DLD1 (cell line): ENCODE measurements at regions not wholly inside any gene's neighbourhood (a gene's known extent, or its start where the extent isn't known, plus 50 kb on each side); places are given as distances from the start of the nearest gene placed in this dataset.

Experiments
- in situ Hi-C: cut with HindIII; loops from 2 replicates; pipeline ENCODE4 v1.10.0; 2017; ENCODE audit warnings: low sequenced_read_pairs

GRCh38 chr15:29461877-29462276 is 192.3 kb upstream of the NSMCE3 start:
- in situ Hi-C loops = no loop called here

GRCh38 chr15:29458361-29458760 is 188.7 kb upstream of the NSMCE3 start:
- in situ Hi-C loops = no loop called here

- in situ Hi-C loops = no loop called here
Measured at GRCh38 chr15:29457729-29458128, 188.1 kb upstream of the NSMCE3 start.

GRCh38 chr15:29456964-29457363 is 187.3 kb upstream of the NSMCE3 start:
- in situ Hi-C loops = no loop called here

GRCh38 chr15:29456255-29456654 is 186.6 kb upstream of the NSMCE3 start:
- in situ Hi-C loops = no loop called here

- in situ Hi-C loops = no loop called here
Measured at GRCh38 chr15:29455530-29455929, 185.9 kb upstream of the NSMCE3 start.

- in situ Hi-C loops = no loop called here
Measured at GRCh38 chr15:29455055-29455454, 185.4 kb upstream of the NSMCE3 start.

- in situ Hi-C loops = no loop called here
Measured at GRCh38 chr15:29454506-29454905, 184.9 kb upstream of the NSMCE3 start.

- in situ Hi-C loops = no loop called here
Measured at GRCh38 chr15:29452881-29453731, 183.5 kb upstream of the NSMCE3 start.

GRCh38 chr15:29451201-29451781 is 181.7 kb upstream of the NSMCE3 start:
- in situ Hi-C loops = no loop called here

GRCh38 chr15:29449136-29449535 is 179.5 kb upstream of the NSMCE3 start:
- in situ Hi-C loops = no loop called here

GRCh38 chr15:29448320-29448719 is 178.7 kb upstream of the NSMCE3 start:
- in situ Hi-C loops = no loop called here

- in situ Hi-C loops = no loop called here
Measured at GRCh38 chr15:29446480-29446879, 176.9 kb upstream of the NSMCE3 start.

GRCh38 chr15:29442532-29442931 is 172.9 kb upstream of the NSMCE3 start:
- in situ Hi-C loops = no loop called here

GRCh38 chr15:29440541-29440940 is 170.9 kb upstream of the NSMCE3 start:
- in situ Hi-C loops = no loop called here

- in situ Hi-C loops = no loop called here
Measured at GRCh38 chr15:29438703-29439055, 169.1 kb upstream of the NSMCE3 start.

GRCh38 chr15:29437888-29438702 is 168.5 kb upstream of the NSMCE3 start:
- in situ Hi-C loops = no loop called here

- in situ Hi-C loops = no loop called here
Measured at GRCh38 chr15:29435811-29436210, 166.2 kb upstream of the NSMCE3 start.

GRCh38 chr15:29434280-29434679 is 164.7 kb upstream of the NSMCE3 start:
- in situ Hi-C loops = no loop called here

- in situ Hi-C loops = no loop called here
Measured at GRCh38 chr15:29433507-29434248, 164.1 kb upstream of the NSMCE3 start.

GRCh38 chr15:29433050-29433318 is 163.4 kb upstream of the NSMCE3 start:
- in situ Hi-C loops = no loop called here
